HG03354 (cell line): ENCODE measurements at regions not wholly inside any gene's neighbourhood (a gene's known extent, or its start where the extent isn't known, plus 50 kb on each side); places are given as distances from the start of the nearest gene placed in this dataset.
A peak's percentile ranks its signal among the peaks of the same experiment; 100 is the strongest.

Source experiments
- ATAC-seq: cut with Tn5 transposase; IDR thresholded peaks from one replicate; pipeline ENCODE4 v1.9.1; 2021; ENCODE audit warnings: mild to moderate bottlenecking; ENCODE audit not compliant: unreplicated experiment, poor library complexity, severe bottlenecking

- ATAC-seq: peak; percentile 95
Measured at GRCh38 chr13:97109841-97110492, 112.2 kb upstream of the MBNL2 start.

- no peak for ATAC-seq
Measured at GRCh38 chr13:97110936-97111335, 111.2 kb upstream of the MBNL2 start.

- ATAC-seq: no peak
Measured at GRCh38 chr13:97111756-97112155, 110.4 kb upstream of the MBNL2 start.

- no peak for ATAC-seq
Measured at GRCh38 chr13:97112446-97113152, 109.5 kb upstream of the MBNL2 start.

- ATAC-seq: no peak
Measured at GRCh38 chr13:97113231-97114001, 108.7 kb upstream of the MBNL2 start.

GRCh38 chr13:97114651-97115050 lies 107.5 kb upstream of the MBNL2 start:
- ATAC-seq: no peak

- ATAC-seq: peak; percentile 53
Measured at GRCh38 chr13:97116754-97117153, 105.4 kb upstream of the MBNL2 start.

GRCh38 chr13:97117388-97117910 lies 104.7 kb upstream of the MBNL2 start:
- no peak for ATAC-seq

- no peak for ATAC-seq
Measured at GRCh38 chr13:97119943-97120342, 102.2 kb upstream of the MBNL2 start.

GRCh38 chr13:97120346-97120745 lies 101.8 kb upstream of the MBNL2 start:
- no peak for ATAC-seq

GRCh38 chr13:97120976-97121375 lies 101.2 kb upstream of the MBNL2 start:
- ATAC-seq: no peak

- ATAC-seq: no peak
Measured at GRCh38 chr13:97121894-97122293, 100.2 kb upstream of the MBNL2 start.

- ATAC-seq: no peak
Measured at GRCh38 chr13:97122381-97122996, 99.6 kb upstream of the MBNL2 start.

GRCh38 chr13:97124206-97124605 lies 97.9 kb upstream of the MBNL2 start:
- ATAC-seq: no peak

- ATAC-seq: peak; percentile 50
Measured at GRCh38 chr13:97124915-97125809, 97.0 kb upstream of the MBNL2 start.

- peak; percentile 91 for ATAC-seq
Measured at GRCh38 chr13:97125810-97126738, 96.1 kb upstream of the MBNL2 start.

- no peak for ATAC-seq
Measured at GRCh38 chr13:97127842-97128241, 94.3 kb upstream of the MBNL2 start.

GRCh38 chr13:97130190-97130589 lies 91.9 kb upstream of the MBNL2 start:
- no peak for ATAC-seq
